ENCODE measurements at regions not wholly inside any gene's neighbourhood (a gene's known extent, or its start where the extent isn't known, plus 50 kb on each side); places are given as distances from the start of the nearest gene placed in this dataset.

DNA sequence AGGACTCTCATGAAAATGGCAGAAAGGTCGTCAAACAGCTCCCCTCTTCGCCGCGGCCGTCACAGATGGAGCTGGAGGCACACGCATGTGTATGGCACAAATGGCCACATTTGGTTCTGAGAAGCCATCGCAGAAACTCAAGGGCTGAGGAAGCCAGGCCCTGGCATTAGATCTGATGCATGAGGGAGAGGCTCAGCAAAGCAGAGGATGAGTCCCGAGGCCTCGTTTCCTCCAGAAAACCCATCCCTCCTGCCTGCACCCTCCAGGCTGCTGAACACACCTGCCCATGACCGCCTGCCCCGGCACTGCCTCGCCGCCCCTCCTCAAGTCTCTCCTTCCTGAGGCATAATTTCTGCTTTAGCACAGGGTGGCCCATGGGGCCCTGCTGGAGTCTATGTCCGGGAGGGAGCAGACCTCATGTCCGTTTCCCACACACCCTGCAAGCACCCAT lies 240.3 kb downstream of the DLL1 start:
- Mint-ChIP-seq H3K27me3 (peaks cover 5% of the 10 kb centered on the region), H3K4me1 (ENCODE audit: low read depth) (no peaks in the 10 kb centered on the region), H3K36me3 (ENCODE audit: insufficient read depth) (no peaks in the 10 kb centered on the region), H3K27ac (no peak overlapping the region), H3K9me3 (ENCODE audit: low read depth) (peaks cover 3% of the 10 kb centered on the region), H3K4me3 (ENCODE audit: low read depth) (no peak overlapping the region)
- TF ChIP-seq, protein P1, sequence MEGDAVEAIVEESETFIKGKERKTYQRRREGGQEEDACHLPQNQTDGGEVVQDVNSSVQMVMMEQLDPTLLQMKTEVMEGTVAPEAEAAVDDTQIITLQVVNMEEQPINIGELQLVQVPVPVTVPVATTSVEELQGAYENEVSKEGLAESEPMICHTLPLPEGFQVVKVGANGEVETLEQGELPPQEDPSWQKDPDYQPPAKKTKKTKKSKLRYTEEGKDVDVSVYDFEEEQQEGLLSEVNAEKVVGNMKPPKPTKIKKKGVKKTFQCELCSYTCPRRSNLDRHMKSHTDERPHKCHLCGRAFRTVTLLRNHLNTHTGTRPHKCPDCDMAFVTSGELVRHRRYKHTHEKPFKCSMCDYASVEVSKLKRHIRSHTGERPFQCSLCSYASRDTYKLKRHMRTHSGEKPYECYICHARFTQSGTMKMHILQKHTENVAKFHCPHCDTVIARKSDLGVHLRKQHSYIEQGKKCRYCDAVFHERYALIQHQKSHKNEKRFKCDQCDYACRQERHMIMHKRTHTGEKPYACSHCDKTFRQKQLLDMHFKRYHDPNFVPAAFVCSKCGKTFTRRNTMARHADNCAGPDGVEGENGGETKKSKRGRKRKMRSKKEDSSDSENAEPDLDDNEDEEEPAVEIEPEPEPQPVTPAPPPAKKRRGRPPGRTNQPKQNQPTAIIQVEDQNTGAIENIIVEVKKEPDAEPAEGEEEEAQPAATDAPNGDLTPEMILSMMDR (IDR thresholded peaks at IDR 0.05; ENCODE audit: unreplicated experiment) = no peak
- no peak for DNase-seq (ENCODE audit: low spot score, unreplicated experiment)

DNA sequence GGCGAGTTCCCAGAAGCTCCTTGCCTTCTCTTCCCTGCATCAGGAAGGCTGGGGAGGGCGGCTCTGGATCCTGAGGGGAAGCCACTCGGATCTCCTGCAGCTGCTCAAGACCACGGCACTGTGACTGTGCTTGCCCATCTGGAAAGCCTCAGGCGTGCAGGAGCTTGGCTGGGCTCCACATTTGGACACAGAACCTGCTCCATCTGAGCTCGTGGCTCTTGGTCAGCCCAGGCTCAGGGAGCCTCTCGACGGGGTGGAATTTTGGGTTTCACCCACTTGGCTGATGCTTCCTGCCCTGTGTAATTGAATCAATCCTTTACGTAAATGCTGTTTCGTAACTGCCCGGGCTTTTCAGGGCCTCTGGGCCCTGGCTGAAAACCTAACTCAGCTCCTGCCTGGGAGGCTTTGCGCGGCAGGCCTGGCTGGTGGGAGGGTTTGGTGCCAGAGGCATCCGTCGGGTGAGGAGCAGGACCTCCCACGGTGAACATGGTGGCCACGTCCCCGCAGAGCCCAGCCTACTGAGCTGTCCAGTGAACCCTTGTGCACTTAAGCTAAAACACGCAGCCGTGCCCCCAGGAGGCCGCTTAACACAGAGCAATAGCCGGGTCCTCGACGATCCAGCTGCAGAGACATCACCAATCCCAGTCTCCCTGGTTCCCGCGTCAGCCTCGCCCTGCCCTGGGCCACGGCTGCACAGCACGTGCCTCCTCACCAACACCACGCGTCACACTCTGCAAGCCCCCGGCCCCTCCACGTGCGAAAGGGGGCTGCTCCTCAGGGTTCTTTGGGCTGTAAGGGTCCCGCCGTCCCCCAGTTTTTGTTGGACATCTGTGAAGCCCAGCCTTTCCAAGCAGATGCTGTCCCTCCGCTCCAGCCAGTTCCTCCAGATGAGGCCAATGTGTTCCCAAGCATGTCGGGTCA lies 241.0 kb downstream of the DLL1 start:
- Mint-ChIP-seq H3K36me3 (ENCODE audit: insufficient read depth) (no peaks in the 10 kb centered on the region), H3K27ac (no peak overlapping the region), H3K27me3 (peaks cover 9% of the 10 kb centered on the region), H3K4me3 (ENCODE audit: low read depth) (no peak overlapping the region), H3K4me1 (ENCODE audit: low read depth) (no peaks in the 10 kb centered on the region), H3K9me3 (ENCODE audit: low read depth) (peaks cover 3% of the 10 kb centered on the region)
- DNase-seq (ENCODE audit: low spot score, unreplicated experiment) = no peak
- TF ChIP-seq, protein P1 (IDR thresholded peaks at IDR 0.05; ENCODE audit: unreplicated experiment) = no peak

DNA sequence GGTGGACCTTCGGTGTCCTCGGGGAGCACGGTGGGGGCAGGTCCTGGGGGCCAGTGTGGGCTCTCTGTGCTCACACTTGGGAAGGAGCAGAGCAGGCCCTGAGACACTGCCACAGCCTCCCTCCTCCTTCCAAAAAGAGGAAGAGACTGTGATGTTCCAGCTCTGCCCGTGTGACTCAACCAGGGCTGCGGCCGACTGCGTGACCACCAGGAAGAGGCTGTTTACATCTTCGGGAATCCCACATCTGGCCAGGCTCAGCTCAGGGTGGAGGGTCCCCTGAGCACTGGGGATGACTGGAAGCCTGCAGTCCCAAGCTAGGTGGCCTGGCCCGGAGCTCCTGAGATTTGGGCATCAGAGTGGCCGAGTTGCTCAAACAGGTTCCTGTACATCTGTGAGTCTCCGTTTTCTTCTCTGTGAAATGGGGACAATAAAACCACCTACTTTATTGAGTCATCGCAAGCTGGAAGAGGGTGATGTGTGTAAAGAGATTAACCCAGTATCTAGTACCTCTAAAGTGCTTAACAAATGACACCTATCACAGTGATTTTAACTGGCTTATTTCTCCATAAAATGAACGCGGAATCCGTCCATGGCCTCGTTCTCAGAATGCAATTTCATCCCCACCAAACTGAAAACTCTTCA lies 242.1 kb downstream of the DLL1 start:
- peaks cover 9% of the 10 kb centered on the region for H3K27me3 Mint-ChIP-seq
- H3K4me3 Mint-ChIP-seq (ENCODE audit: low read depth) = no peak overlapping the region
- H3K9me3 Mint-ChIP-seq (ENCODE audit: low read depth) = peaks cover 3% of the 10 kb centered on the region
- DNase-seq (ENCODE audit: low spot score, unreplicated experiment) = no peak
- no peaks in the 10 kb centered on the region for H3K4me1 Mint-ChIP-seq (ENCODE audit: low read depth)
- no peak overlapping the region for H3K27ac Mint-ChIP-seq
- H3K36me3 Mint-ChIP-seq (ENCODE audit: insufficient read depth) = no peaks in the 10 kb centered on the region
- TF ChIP-seq, protein P1 (IDR thresholded peaks at IDR 0.05; ENCODE audit: unreplicated experiment) = no peak

DNA sequence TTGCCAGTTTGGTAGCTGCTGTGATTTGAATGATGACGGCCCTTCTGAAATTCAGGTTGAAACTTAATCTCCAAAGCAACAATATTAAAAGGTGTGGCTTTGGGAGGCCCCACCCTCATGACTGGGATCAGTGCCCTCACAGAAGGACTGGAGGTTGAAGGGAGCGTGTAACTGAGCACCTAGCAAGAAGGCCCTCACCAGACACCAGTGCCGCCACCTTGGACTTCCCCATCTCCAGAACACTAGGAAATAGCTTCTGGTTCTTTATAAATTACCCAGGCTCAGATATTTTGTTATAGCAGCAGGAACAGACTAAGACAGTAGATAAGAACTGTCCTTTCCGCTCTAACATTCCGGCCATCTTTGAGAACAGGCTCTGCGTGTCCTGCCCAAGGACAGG lies 243.1 kb downstream of the DLL1 start:
- H3K27ac Mint-ChIP-seq = no peak overlapping the region
- no peaks in the 10 kb centered on the region for H3K36me3 Mint-ChIP-seq (ENCODE audit: insufficient read depth)
- DNase-seq (ENCODE audit: low spot score, unreplicated experiment) = no peak
- TF ChIP-seq, protein P1 (IDR thresholded peaks at IDR 0.05; ENCODE audit: unreplicated experiment) = no peak
- peaks cover 9% of the 10 kb centered on the region for H3K27me3 Mint-ChIP-seq
- H3K9me3 Mint-ChIP-seq (ENCODE audit: low read depth) = peaks cover under 1% of the 10 kb centered on the region
- no peak overlapping the region for H3K4me3 Mint-ChIP-seq (ENCODE audit: low read depth)
- H3K4me1 Mint-ChIP-seq (ENCODE audit: low read depth) = no peaks in the 10 kb centered on the region

DNA sequence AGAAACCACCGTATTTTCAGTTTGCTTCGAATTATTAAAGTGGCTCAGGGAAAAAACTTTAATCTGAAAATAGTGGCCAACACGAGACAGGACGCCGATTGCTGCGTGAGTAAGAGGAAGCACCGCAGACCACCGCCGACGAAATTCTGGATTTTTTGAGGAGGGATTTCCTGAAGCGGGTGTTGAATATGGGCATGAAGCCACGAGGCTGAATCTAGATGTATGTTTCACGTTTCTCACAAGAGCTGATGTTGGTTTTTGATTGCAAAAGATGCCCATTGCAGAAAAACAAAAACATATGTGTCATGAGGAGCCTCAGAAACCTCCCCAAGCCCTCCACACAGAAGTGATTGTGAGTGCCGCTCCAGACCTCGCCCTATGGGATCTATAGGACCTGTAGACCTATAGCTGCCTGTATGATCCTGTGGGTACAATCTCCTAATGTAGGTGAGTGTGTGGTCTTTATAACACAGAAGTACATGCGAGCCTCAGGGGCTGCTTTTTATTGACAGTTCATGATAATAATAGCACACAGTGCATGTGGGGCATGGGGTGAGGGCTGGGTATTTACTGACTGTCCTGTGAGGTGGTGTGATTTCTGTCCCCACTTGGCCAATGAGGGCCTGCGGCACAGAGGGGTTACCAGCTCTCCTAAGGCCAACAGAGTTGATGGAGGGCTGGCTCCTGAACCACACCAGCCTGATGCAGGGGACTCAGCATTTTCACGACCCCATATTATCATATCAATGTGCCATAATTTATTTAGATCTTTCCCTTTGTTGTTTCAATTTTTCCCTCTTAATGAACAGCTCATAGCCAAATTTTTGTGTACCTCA lies 243.9 kb downstream of the DLL1 start:
- H3K4me1 Mint-ChIP-seq (ENCODE audit: low read depth) = no peaks in the 10 kb centered on the region

More for the DNA sequence above, 243.9 kb downstream of the DLL1 start:
- TF ChIP-seq, protein P1 (IDR thresholded peaks at IDR 0.05; ENCODE audit: unreplicated experiment) = no peak
- Mint-ChIP-seq H3K9me3 (ENCODE audit: low read depth) (no peaks in the 10 kb centered on the region), H3K4me3 (ENCODE audit: low read depth) (no peak overlapping the region), H3K27me3 (peaks cover 9% of the 10 kb centered on the region), H3K27ac (no peak overlapping the region), H3K36me3 (ENCODE audit: insufficient read depth) (no peaks in the 10 kb centered on the region)
- no peak for DNase-seq (ENCODE audit: low spot score, unreplicated experiment)
